ENCODE measurements at regions not wholly inside any gene's neighbourhood (a gene's known extent, or its start where the extent isn't known, plus 50 kb on each side); places are given as distances from the start of the nearest gene placed in this dataset.

DNA sequence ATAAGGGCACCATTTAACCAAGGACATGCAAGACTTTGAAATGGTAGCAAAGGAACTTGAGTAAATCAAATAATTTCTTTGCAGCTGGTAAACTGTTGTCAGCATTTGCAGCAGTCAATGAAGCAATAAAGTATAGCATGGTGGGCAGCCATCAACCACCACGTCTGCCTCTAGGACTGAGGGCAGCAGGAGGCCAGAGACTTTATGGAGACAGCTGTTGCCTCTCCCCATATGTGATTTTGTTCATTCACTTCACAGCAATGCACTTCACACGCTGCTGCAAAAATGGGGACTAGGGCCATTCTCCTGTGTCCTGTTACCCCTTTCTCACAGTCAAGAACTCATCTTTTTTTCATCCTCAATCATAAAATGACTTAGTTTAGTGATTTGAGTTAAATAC, 51.3 kb upstream of the PCDH9 start:
- TF ChIP-seq, protein P1, sequence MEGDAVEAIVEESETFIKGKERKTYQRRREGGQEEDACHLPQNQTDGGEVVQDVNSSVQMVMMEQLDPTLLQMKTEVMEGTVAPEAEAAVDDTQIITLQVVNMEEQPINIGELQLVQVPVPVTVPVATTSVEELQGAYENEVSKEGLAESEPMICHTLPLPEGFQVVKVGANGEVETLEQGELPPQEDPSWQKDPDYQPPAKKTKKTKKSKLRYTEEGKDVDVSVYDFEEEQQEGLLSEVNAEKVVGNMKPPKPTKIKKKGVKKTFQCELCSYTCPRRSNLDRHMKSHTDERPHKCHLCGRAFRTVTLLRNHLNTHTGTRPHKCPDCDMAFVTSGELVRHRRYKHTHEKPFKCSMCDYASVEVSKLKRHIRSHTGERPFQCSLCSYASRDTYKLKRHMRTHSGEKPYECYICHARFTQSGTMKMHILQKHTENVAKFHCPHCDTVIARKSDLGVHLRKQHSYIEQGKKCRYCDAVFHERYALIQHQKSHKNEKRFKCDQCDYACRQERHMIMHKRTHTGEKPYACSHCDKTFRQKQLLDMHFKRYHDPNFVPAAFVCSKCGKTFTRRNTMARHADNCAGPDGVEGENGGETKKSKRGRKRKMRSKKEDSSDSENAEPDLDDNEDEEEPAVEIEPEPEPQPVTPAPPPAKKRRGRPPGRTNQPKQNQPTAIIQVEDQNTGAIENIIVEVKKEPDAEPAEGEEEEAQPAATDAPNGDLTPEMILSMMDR (IDR thresholded peaks at IDR 0.05; ENCODE audit: low read depth, low read length) = no peak
- no peak for TF ChIP-seq POLR2A (IDR thresholded peaks at IDR 0.05; ENCODE audit: extremely low read depth, insufficient read length)
